NCI-H2107 (cell line): ENCODE measurements at regions not wholly inside any gene's neighbourhood (a gene's known extent, or its start where the extent isn't known, plus 50 kb on each side); places are given as distances from the start of the nearest gene placed in this dataset.

Source experiments
- DNase-seq: peaks from one replicate; lab custom pipeline; 2025; lab: John Stamatoyannopoulos, UW

DNA sequence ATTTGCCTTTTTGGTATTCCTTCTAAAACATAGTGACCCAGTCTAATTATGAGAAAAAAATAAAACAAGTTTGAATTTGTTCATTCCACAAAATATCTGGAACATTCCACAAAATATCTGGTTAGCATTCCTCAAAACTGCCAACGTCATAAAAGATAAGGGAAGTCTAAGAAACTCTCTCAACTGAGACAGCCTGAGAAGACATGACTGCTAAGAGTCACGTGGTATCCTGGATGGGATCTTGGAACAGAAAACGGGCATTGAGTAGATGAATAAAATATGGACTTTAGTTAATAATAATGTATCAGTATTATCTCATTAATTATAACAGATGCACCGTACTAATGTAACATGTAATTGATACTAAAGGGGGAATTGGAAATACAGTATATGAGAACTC lies 280.9 kb downstream of the ARAP2 start:
- DNase-seq: no peak

GRCh38 chr4:35963974-35964515 lies 280.3 kb downstream of the ARAP2 start:
- no peak for DNase-seq

DNA sequence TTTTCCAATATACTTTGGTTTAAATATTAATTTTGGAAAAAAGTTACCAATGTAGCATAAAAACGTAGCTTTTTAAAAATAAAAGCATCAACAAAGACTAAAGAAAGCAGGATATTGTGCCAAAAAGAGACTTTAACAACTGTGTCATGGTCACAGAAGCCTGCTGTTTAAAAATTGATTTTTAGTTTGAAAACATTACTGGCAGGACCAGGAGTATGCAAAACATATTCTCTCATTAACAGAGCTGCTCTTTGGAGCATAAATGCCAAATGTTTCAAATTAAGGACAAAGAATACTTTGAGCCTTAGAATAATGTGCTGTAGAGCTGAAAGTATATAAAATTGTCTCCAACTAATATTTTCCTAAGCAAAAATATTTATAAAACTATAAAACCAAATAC lies 279.0 kb downstream of the ARAP2 start:
- no peak for DNase-seq

GRCh38 chr4:35966566-35966965 lies 277.7 kb downstream of the ARAP2 start:
- no peak for DNase-seq

DNA sequence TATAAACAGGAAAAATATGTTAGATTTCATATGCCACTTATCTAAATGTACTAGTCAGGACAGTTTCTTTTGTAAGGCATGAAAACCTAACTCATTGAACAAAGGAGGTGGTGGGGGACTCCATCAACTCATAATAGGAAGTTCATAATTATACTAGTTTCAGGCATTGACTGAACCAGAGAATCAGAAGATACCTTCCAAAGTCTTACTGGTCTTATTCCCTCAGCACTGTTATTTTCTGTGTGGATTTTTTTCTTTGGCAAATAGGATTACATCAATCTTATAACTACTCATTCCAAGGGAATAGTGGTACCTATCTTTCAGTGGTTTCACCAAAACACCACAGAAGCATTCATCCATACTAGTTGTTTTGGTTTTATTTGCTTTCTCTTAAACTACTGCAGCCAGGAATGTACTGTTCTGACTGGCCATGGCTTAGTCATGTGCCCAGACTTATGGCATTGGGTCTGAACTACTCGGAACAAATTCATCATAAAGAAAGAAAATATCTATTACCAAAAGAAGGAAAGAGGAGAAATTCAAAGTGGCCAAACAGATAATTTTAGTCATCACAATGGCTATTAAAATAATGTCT lies 273.9 kb downstream of the ARAP2 start:
- DNase-seq: no peak

GRCh38 chr4:35972814-35973213 lies 271.5 kb downstream of the ARAP2 start:
- DNase-seq: no peak

DNA sequence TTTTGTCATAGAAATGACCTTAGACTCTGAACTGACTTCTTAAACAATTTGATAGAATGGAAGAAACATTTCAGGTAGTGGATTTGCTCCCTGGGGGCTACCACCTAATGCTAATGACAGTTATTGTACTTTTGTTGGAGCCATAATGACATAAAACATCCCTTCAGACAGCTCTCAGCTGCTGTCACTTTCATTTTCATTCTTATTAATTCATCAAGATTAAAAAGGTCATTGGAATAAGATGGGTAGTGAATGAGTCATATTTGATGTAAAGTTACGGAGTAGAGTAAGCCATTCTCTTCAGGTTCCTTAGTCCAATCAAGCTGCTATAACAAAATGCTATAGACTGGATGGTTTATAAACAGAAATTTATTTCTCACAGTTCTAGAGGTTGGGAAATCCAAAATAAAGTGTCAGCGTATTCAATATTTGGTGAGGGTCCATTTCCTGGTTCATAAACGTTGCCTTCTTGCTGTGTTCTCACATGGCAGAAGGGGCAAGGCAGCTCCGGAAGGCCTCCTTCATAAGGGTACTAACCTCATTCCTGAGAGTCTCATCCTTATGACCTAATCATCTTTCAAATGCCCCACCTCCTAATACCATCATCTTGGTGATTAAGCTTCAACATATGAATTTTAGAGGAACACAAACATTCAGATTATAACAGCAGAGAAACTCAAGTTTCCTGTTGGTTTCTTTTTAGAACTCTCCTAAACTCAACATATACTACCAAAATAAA lies 268.5 kb downstream of the ARAP2 start:
- DNase-seq: no peak

DNA sequence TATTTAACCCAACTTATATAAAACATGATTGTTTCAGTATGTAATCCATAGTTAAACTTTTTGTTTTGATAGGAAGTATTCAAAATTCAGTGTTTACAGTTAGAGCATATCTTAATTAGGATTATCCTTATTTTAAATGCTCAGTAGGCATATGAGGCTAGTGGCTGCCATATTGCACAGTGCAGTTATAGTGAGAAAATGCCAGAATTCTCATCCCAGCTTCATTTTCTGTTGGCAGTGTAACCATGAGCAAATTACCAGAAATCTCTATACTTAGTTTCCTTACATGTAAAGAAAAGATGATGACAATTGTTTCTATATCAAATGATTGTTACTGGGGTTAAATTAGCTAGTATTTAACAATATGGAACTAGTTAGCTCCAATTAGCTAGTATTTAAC lies 265.8 kb downstream of the ARAP2 start:
- DNase-seq: no peak

DNA sequence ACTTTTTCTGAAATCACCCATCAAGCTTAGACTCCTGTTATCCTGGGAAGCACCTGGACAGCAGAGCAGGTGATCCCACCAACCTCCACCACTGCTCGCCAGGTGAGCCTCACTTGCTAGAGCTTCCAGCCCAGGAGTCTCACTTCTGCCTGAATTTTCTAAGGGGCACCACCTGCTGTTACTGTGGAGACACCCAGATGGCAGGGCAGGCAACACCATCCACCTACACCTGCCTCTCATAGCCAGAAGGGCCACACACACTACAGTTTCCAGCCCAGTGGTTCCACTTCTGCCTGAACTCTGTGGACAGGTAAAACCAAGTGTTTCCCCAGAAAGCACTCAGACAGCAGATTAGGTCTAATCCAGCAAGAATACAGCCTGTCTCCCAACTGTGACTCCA lies 262.0 kb downstream of the ARAP2 start:
- no peak for DNase-seq

GRCh38 chr4:35986537-35986936 lies 257.8 kb downstream of the ARAP2 start:
- no peak for DNase-seq

GRCh38 chr4:35993606-35994005 lies 250.7 kb downstream of the ARAP2 start:
- DNase-seq: no peak

DNA sequence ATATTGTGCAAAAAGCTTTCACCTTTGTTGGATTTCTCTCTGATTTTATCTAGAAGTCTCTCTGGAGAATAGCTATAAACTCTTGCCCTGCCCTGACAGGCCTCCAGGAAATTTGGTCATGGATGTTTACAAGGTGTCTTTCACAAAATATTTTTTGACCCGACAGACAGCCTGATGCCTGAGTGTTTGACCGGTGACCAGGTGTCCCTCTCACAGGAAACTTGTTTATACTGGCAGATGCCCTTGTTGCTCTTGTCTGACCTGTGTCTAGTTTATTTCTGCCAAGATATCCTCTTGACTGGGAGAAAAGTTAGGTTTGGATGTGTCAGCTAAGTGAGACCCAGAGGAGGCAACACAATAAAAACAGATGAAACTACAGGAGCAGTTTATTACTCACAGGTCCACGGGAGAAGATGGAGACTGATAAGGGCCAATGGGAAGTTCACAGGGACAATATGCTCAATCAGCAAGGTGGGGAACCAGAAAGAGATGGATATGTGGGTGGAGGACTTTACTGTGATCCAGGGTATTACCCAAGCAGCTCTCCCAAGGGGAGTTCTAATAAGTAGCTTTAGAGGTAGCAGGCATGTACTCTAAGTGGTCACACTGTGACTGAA lies 243.3 kb downstream of the ARAP2 start:
- no peak for DNase-seq

DNA sequence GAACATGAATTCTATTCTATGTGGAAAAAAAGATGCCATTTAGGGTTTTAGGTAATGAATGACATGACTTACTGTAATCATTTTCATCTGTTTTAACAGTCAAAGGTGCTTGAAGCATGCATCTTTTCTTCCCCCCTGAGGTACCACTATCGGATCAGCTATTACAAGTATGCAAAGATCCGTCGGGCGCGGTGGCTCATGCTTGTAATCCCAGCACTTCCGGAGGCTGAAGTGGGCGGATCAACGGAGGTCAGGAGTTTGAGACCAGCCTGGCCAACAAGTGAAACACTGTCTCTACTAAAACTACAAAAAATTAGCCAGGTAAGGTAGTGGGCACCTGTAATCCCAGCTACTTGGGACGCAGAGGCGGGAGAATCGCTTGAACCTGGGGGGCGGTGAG lies 241.3 kb downstream of the ARAP2 start:
- DNase-seq: no peak

DNA sequence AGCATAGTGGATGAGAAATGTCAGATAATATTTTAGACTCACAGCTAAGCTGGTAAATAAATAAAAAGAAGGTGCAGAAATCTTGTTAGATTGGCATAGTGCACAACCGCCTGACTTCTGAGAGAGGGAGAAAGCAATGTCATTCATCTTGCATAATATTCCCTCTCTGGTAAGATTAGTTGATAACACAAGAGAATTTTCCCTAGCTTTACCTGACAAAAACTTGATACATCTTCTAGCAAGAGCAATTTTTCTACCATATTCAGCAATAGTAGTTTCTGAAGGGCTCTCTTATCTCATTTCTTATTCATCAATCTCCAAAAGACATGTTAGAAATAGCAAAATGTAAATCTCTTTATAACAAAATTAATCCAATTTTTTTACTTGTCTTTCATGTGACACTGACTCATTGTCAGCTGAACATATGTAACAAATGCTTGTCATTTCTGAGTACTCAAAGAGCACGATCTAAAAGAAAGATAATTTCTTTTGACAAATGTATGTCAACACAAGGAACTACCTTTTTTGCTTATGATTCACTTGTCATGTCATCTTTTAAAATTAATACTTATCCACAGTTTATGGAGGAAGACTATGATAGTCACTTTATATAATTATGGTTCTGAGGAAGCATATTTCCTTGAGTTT lies 240.0 kb downstream of the ARAP2 start:
- no peak for DNase-seq

DNA sequence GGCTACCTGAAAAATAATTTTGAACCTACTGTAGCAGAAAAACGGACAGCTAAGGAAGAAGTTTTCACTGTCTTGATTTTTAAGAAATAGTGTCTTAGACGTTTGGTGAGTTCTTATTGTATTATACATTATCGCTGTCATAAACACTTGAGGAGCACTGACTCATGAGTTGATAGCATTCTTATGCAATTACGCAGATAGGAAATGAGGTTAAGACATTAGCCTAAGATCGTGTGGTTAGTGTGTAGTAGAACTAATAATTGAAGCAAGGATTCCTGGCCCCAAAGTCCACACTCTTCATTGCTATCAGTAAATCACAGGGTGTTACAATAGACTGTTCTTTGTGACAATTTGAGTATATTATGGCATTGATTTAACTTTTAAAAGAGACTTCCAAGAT lies 238.1 kb downstream of the ARAP2 start:
- no peak for DNase-seq

GRCh38 chr4:36010397-36010929 lies 233.9 kb downstream of the ARAP2 start:
- no peak for DNase-seq

DNA sequence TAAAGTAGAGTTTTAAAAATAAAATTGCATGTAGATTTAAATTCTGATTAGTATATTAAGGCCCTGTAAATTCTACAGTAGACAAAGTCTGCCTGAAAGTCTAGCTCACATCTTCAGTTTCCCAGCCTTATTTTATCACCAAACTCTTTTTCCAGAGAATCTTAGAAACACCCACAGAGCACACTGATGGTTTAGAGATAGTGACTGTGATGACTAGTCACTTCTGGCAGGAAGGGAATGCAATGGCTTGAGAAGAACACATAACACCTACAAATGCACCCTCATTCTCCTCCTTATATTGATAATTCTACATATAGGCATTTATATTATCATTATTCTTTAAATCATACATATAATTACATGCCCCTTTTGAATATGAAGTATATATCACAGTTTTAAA lies 232.9 kb downstream of the ARAP2 start:
- no peak for DNase-seq

DNA sequence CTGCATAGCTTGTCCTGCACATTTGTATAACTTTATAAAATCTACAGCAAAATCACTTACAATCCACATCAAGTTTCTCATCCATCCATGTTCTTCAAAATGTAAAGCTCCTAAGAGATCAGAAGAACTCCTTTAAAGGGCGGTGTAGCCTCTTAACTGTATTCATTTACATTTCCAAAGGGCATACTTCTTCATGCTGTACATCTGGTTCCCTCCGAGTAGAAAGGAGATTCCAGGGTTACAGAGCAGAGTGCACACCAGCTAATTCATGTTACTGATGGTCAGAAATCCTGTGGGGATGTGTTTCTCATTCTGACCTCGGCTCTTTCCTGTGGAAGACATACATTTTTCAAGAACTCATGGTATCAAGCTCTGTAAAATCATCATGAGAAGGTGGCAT lies 231.8 kb downstream of the ARAP2 start:
- no peak for DNase-seq

DNA sequence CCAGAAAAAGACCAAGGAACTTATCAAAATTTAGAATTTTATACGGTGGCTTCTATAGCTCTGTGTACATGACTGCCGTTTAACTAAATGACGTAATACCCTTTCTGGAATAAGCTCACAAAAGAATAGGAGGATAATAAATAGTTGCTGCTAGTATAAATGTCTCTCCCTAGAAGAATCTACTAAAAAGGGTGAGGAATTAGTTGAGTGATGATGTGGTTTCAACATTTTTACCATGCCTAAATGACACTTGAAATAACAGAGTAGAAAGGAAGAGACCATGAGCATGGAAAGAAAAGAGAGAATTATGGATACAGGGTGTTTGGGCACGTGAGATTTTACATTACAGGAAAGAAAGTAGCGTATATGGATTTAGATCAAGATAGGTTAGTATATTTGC lies 231.1 kb downstream of the ARAP2 start:
- DNase-seq: no peak
